ENCODE measurements at regions not wholly inside any gene's neighbourhood (a gene's known extent, or its start where the extent isn't known, plus 50 kb on each side); places are given as distances from the start of the nearest gene placed in this dataset.

DNA sequence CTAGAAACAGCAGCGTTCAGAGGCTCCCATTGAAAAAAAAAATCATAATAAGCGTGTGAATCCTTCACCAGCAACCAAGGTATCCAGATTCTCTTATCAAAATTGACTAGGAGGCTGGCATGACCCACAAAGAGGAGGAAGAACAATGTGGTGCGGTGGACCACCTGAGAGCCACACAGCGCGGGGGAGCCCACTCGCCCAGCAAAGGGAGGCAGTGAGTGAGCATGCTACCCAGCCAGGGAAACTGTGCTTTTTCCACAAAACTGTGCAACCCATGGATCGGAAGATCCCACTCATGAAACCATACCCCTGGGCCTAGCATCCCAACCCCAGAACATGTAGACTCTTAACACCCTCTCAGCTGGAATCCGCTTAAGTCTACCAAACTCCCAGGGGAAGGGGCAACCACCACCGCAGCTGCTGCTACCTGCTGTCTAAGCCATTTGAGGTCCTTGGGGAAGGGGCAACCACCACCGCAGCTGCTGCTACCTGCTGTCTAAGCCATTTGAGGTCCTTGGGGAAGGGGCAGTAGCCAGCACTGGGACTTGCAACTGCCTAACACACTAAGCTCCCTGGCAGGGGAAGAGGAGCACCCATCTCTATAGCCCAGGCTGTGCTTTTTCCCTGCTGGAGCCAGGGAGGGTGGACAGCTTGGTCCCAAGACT is 102.8 kb upstream of the CLDN18 start:
- no peak for DNase-seq
- H3K27me3 ChIP-seq (replicated peaks in 1 of 4; ENCODE audit: control extremely low read depth in 1 of 4, control insufficient read depth in 3 of 4, insufficient read depth in 4 of 4, low read length in 3 of 4) = no peaks in the 10 kb centered on the region
- TF ChIP-seq CTCF (IDR thresholded peaks at IDR 0.05) = no peak
- TF ChIP-seq EZH2 (IDR thresholded peaks at IDR 0.05; ENCODE audit: borderline replicate concordance, insufficient read depth, low read depth, low read length, poor library complexity, severe bottlenecking) = no peak
- no peak overlapping the region for H3K9ac ChIP-seq (ENCODE audit: low read length)
- 91% methylated on average over 9 of the region's 10 CpGs for WGBS (ENCODE audit: insufficient coverage)
- H3K4me3 ChIP-seq (ENCODE audit: control extremely low read depth in 1 of 5, extremely low read depth in 1 of 5, insufficient read depth in 1 of 5, low read depth in 2 of 5, low read length in 4 of 5) = no peak overlapping the region
- no peaks in the 10 kb centered on the region for H3K27me3 Mint-ChIP-seq
- H3K9me3 Mint-ChIP-seq (ENCODE audit: insufficient read depth) = peaks cover 10% of the 10 kb centered on the region
- no peak overlapping the region for H3K4me3 Mint-ChIP-seq
- ChIA-PET POLR2A (no interaction called here), CTCF (no interaction called here)
- no peak for ATAC-seq (ENCODE audit: low read depth)
- no peaks in the 10 kb centered on the region for H3K36me3 ChIP-seq (replicated peaks in 1 of 2; ENCODE audit: control extremely low read depth in 1 of 2, control insufficient read depth in 1 of 2, extremely low read depth in 1 of 2, insufficient read depth in 2 of 2, low read length in 1 of 2)
- H3K79me2 ChIP-seq (ENCODE audit: control insufficient read depth, insufficient read depth, low read length) = no peaks in the 10 kb centered on the region
- peaks cover 0 to 11% (median 0%) of the 10 kb centered on the region in 3 donors for H3K9me3 ChIP-seq (ENCODE audit: control extremely low read depth in 1 of 3, control insufficient read depth in 2 of 3, insufficient read depth in 1 of 3, low read length in 2 of 3)
- H3K27ac ChIP-seq (ENCODE audit: low read length in 2 of 2) = no peak overlapping the region
- no peak overlapping the region for H3K27ac Mint-ChIP-seq
- H4K20me1 ChIP-seq (ENCODE audit: control insufficient read depth, insufficient read depth, low read length, poor library complexity, severe bottlenecking) = no peaks in the 10 kb centered on the region
- H3K4me2 ChIP-seq (replicated peaks; ENCODE audit: low read depth, low read length, poor library complexity, severe bottlenecking) = no peak overlapping the region
- H3K4me1 ChIP-seq (ENCODE audit: control insufficient read depth in 2 of 2, insufficient read depth in 2 of 2, low read length in 2 of 2) = no peaks in the 10 kb centered on the region
- H2AFZ ChIP-seq (ENCODE audit: insufficient read depth, low read depth, low read length, poor library complexity, severe bottlenecking) = no peak overlapping the region
- intact Hi-C loops (cut with micrococcal nuclease) = no loop called here
- no peaks in the 10 kb centered on the region for H3K4me1 Mint-ChIP-seq

GRCh38 chr3:137924628-137925027 is 85.3 kb upstream of the CLDN18 start:
- ChIA-PET CTCF (no interaction called here), POLR2A (no interaction called here)
- no peak for ATAC-seq (ENCODE audit: low read depth)
- TF ChIP-seq EZH2 (IDR thresholded peaks at IDR 0.05; ENCODE audit: borderline replicate concordance, insufficient read depth, low read depth, low read length, poor library complexity, severe bottlenecking) (no peak), CTCF (IDR thresholded peaks at IDR 0.05) (no peak)
- Histone ChIP-seq H3K9ac (ENCODE audit: low read length) (no peak overlapping the region), H3K9me3 (ENCODE audit: control extremely low read depth in 1 of 3, control insufficient read depth in 2 of 3, insufficient read depth in 1 of 3, low read length in 2 of 3) (no peaks in the 10 kb centered on the region), H3K4me1 (ENCODE audit: control insufficient read depth in 2 of 2, insufficient read depth in 2 of 2, low read length in 2 of 2) (no peaks in the 10 kb centered on the region), H4K20me1 (ENCODE audit: control insufficient read depth, insufficient read depth, low read length, poor library complexity, severe bottlenecking) (no peaks in the 10 kb centered on the region), H3K27ac (ENCODE audit: low read length in 2 of 2) (no peak overlapping the region), H3K79me2 (ENCODE audit: control insufficient read depth, insufficient read depth, low read length) (no peaks in the 10 kb centered on the region), H3K4me3 (ENCODE audit: control extremely low read depth in 1 of 5, extremely low read depth in 1 of 5, insufficient read depth in 1 of 5, low read depth in 2 of 5, low read length in 4 of 5) (no peak overlapping the region), H3K27me3 (replicated peaks in 1 of 4; ENCODE audit: control extremely low read depth in 1 of 4, control insufficient read depth in 3 of 4, insufficient read depth in 4 of 4, low read length in 3 of 4) (no peaks in the 10 kb centered on the region), H3K36me3 (replicated peaks in 1 of 2; ENCODE audit: control extremely low read depth in 1 of 2, control insufficient read depth in 1 of 2, extremely low read depth in 1 of 2, insufficient read depth in 2 of 2, low read length in 1 of 2) (no peaks in the 10 kb centered on the region), H3K4me2 (replicated peaks; ENCODE audit: low read depth, low read length, poor library complexity, severe bottlenecking) (no peak overlapping the region), H2AFZ (ENCODE audit: insufficient read depth, low read depth, low read length, poor library complexity, severe bottlenecking) (no peak overlapping the region)
- 68% methylated on average over 4 of the region's 4 CpGs for WGBS (ENCODE audit: insufficient coverage)
- DNase-seq = no peak
- H3K9me3 Mint-ChIP-seq (ENCODE audit: insufficient read depth) = no peaks in the 10 kb centered on the region
- H3K27me3 Mint-ChIP-seq = peaks cover 8% of the 10 kb centered on the region
- intact Hi-C loops (cut with micrococcal nuclease) = no loop called here
- H3K4me3 Mint-ChIP-seq = no peak overlapping the region
- no peaks in the 10 kb centered on the region for H3K4me1 Mint-ChIP-seq
- H3K27ac Mint-ChIP-seq = no peak overlapping the region

All from B cell (primary cell).